C4-2B (cell line): ENCODE measurements at regions not wholly inside any gene's neighbourhood (a gene's known extent, or its start where the extent isn't known, plus 50 kb on each side); places are given as distances from the start of the nearest gene placed in this dataset.

Experiments
- ZFX ChIP-seq: fragments of 450-650 bp; IDR thresholded peaks from 2 replicates; pipeline ENCODE4 v1.6.1; 2017
- TF ChIP-seq, protein P1 (sequence below): fragments of 450-650 bp; conservative IDR thresholded peaks from 2 replicates; pipeline ENCODE4 v1.5.1; 2017; ENCODE audit warnings: mild to moderate bottlenecking

DNA sequence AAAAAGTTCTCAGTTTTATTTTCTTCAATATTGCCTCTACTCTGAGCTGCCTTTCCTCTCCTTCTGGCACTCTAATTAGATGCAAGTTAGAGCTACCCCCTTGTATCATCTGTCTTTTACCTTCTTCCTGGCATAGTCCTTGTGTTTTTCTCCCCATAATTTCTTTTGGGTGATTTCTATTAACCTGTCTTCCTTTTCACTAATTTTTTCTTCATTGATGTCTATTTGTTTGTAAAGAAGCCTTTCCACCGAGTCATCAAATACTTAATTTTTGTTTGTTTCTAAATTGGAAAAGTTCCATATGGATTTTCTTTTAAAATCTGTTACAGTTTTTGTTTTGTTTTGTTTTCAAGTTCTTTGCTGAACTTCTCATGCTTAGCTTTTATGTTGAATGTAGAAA lies 558.1 kb downstream of the TBC1D22A start:
- TF ChIP-seq, protein P1, sequence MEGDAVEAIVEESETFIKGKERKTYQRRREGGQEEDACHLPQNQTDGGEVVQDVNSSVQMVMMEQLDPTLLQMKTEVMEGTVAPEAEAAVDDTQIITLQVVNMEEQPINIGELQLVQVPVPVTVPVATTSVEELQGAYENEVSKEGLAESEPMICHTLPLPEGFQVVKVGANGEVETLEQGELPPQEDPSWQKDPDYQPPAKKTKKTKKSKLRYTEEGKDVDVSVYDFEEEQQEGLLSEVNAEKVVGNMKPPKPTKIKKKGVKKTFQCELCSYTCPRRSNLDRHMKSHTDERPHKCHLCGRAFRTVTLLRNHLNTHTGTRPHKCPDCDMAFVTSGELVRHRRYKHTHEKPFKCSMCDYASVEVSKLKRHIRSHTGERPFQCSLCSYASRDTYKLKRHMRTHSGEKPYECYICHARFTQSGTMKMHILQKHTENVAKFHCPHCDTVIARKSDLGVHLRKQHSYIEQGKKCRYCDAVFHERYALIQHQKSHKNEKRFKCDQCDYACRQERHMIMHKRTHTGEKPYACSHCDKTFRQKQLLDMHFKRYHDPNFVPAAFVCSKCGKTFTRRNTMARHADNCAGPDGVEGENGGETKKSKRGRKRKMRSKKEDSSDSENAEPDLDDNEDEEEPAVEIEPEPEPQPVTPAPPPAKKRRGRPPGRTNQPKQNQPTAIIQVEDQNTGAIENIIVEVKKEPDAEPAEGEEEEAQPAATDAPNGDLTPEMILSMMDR: no peak
- TF ChIP-seq ZFX: no peak
